Calu3 (cell line): ENCODE measurements at regions not wholly inside any gene's neighbourhood (a gene's known extent, or its start where the extent isn't known, plus 50 kb on each side); places are given as distances from the start of the nearest gene placed in this dataset.

Source experiments
- BruUV-seq: library from RNA; stranded (reverse); fragments of 400-500 nt; replicated peaks from 2 replicates; lab custom pipeline; 2021; lab: Mats Ljungman, UMichigan
- CTCF ChIA-PET: fragments of 300-600 bp; sonication (Branson Sonifier 250); formaldehyde crosslinking; loops from one replicate; lab custom pipeline; 2022; ENCODE audit warnings: antibody characterized with exemption; lab: Charles Lee
- DNase-seq: peaks from one replicate; pipeline ENCODE4 v3.0.0; 2022
- H3K27ac Mint-ChIP-seq: one replicate; pipeline ENCODE4 v1.8.0; 2022; ENCODE audit warnings: mixed read lengths; ENCODE audit not compliant: unreplicated experiment
- H3K27me3 Mint-ChIP-seq: one replicate; pipeline ENCODE4 v1.8.0; 2022; ENCODE audit warnings: mixed read lengths; ENCODE audit not compliant: unreplicated experiment
- H3K36me3 Mint-ChIP-seq: one replicate; pipeline ENCODE4 v1.8.0; 2022; ENCODE audit warnings: mild to moderate bottlenecking, moderate library complexity, mixed read lengths; ENCODE audit not compliant: insufficient read depth, unreplicated experiment
- H3K4me1 Mint-ChIP-seq: one replicate; pipeline ENCODE4 v1.8.0; 2022; ENCODE audit warnings: mild to moderate bottlenecking, low read depth, mixed read lengths; ENCODE audit not compliant: unreplicated experiment
- H3K4me3 Mint-ChIP-seq: one replicate; pipeline ENCODE4 v1.8.0; 2022; ENCODE audit warnings: mild to moderate bottlenecking, low read depth, moderate library complexity, mixed read lengths; ENCODE audit not compliant: unreplicated experiment
- H3K9me3 Mint-ChIP-seq: one replicate; pipeline ENCODE4 v1.8.0; 2022; ENCODE audit warnings: low read depth, mixed read lengths; ENCODE audit not compliant: unreplicated experiment
- CTCF ChIP-seq: fragments of 200-600 bp; IDR thresholded peaks from one replicate; pipeline ENCODE4 v1.8.0; 2022; ENCODE audit warnings: antibody characterized with exemption; ENCODE audit not compliant: unreplicated experiment
- intact Hi-C: fragments of 100-400 bp; cut with micrococcal nuclease; formaldehyde crosslinking; loops from one replicate; pipeline ENCODE4 v1.10.0; 2022; ENCODE audit not compliant: unreplicated experiment

DNA sequence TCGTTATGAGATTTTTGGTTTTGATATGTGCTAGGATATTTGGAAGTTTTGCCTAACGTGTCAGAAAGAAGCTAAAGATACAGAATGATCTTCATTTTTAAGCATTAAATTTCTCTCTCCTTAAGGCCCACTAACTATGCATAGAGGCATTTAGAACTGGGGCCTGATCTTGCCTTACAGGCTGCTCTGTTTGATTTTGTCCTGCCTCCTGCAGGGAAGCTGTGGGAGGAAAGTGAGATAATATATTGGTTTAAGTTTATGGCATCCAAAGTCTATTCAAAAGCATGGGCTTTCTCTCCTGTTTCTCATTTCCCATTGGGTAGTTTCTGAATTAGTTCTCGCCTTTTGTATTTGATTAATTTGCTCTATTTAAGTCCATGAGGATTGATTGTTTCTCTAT is 250.3 kb upstream of the FBXO33 start:
- no peak for TF ChIP-seq CTCF
- no peaks in the 10 kb centered on the region for H3K9me3 Mint-ChIP-seq
- H3K36me3 Mint-ChIP-seq = no peaks in the 10 kb centered on the region
- CTCF ChIA-PET = no interaction called here
- BruUV-seq = no TSS peak
- intact Hi-C loops = no loop called here
- no peak overlapping the region for H3K27ac Mint-ChIP-seq
- DNase-seq = no peak
- no peak overlapping the region for H3K4me3 Mint-ChIP-seq
- H3K4me1 Mint-ChIP-seq = no peaks in the 10 kb centered on the region
- peaks cover 7% of the 10 kb centered on the region for H3K27me3 Mint-ChIP-seq

DNA sequence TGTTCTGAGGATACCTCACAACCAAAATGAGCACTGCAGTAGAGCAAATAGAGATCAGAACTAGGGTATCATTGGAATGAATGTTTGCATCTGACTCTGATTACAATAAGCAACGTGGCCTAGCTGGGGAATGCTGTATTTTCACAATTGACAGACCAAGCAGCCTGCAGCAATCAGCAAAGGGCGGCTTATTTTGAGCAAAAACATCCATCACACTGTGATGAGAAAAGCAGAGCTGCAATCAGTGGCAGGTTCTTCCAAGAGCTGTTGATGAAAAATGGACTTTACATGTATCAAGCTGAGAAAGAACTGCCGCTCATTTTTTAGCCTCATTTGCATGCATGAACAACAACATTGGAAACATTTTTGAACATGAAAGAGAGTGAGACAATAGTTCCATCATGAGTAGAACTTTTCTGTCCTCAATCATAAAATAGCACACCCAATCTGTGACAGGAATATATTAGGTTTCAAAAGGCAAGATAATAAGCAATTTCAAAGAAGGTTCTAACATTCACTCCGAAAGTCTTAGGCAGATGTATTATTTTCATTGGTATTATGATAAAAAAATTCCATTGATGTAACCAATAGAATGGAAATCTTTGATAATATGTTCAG is 249.7 kb upstream of the FBXO33 start:
- intact Hi-C loops = no loop called here
- peaks cover 7% of the 10 kb centered on the region for H3K27me3 Mint-ChIP-seq
- no peak for DNase-seq
- H3K36me3 Mint-ChIP-seq = no peaks in the 10 kb centered on the region
- H3K4me3 Mint-ChIP-seq = no peak overlapping the region
- CTCF ChIA-PET = no interaction called here
- H3K4me1 Mint-ChIP-seq = no peaks in the 10 kb centered on the region
- BruUV-seq = no TSS peak
- no peaks in the 10 kb centered on the region for H3K9me3 Mint-ChIP-seq
- no peak for TF ChIP-seq CTCF
- H3K27ac Mint-ChIP-seq = no peak overlapping the region

- no peaks in the 10 kb centered on the region for H3K4me1 Mint-ChIP-seq
- H3K4me3 Mint-ChIP-seq = no peak overlapping the region
- TF ChIP-seq CTCF = no peak
- peaks cover 7% of the 10 kb centered on the region for H3K27me3 Mint-ChIP-seq
- no peak for DNase-seq
- CTCF ChIA-PET = no interaction called here
- H3K36me3 Mint-ChIP-seq = no peaks in the 10 kb centered on the region
- H3K27ac Mint-ChIP-seq = no peak overlapping the region
- no peaks in the 10 kb centered on the region for H3K9me3 Mint-ChIP-seq
- no TSS peak for BruUV-seq
- intact Hi-C loops = no loop called here
Observed at GRCh38 chr14:39680777-39681176, 248.5 kb upstream of the FBXO33 start.

- Mint-ChIP-seq H3K36me3 (no peaks in the 10 kb centered on the region), H3K27me3 (no peaks in the 10 kb centered on the region), H3K4me1 (no peaks in the 10 kb centered on the region), H3K27ac (no peak overlapping the region), H3K9me3 (no peaks in the 10 kb centered on the region), H3K4me3 (no peak overlapping the region)
- no peak for TF ChIP-seq CTCF
- no TSS peak for BruUV-seq
- intact Hi-C loops = no loop called here
- no peak for DNase-seq
- CTCF ChIA-PET = no interaction called here
Observed at GRCh38 chr14:39673734-39674133, 241.5 kb upstream of the FBXO33 start.
